ENCODE measurements at regions not wholly inside any gene's neighbourhood (a gene's known extent, or its start where the extent isn't known, plus 50 kb on each side); places are given as distances from the start of the nearest gene placed in this dataset.

GRCh38 chr2:107024269-107024668 lies 138.3 kb upstream of the ST6GAL2 start:
- DNase-seq (ENCODE audit: low read depth, low spot score), result no peak

GRCh38 chr2:107025291-107025857 lies 139.4 kb upstream of the ST6GAL2 start:
- DNase-seq (ENCODE audit: low read depth, low spot score), result no peak

GRCh38 chr2:107025869-107026380 lies 140.0 kb upstream of the ST6GAL2 start:
- DNase-seq (ENCODE audit: low read depth, low spot score), result no peak

- no peak for DNase-seq (ENCODE audit: low read depth, low spot score)
Observed at GRCh38 chr2:107027205-107027604, 141.2 kb upstream of the ST6GAL2 start.

- no peak for DNase-seq (ENCODE audit: low read depth, low spot score)
Observed at GRCh38 chr2:107027810-107028209, 141.8 kb upstream of the ST6GAL2 start.

GRCh38 chr2:107028661-107029060 lies 142.7 kb upstream of the ST6GAL2 start:
- DNase-seq (ENCODE audit: low read depth, low spot score), result no peak

- DNase-seq (ENCODE audit: low read depth, low spot score), result no peak
Observed at GRCh38 chr2:107036293-107036692, 150.3 kb upstream of the ST6GAL2 start.

GRCh38 chr2:107062173-107062572 lies 176.2 kb upstream of the ST6GAL2 start:
- no peak for DNase-seq (ENCODE audit: low read depth, low spot score)

GRCh38 chr2:107062599-107063220 lies 176.7 kb upstream of the ST6GAL2 start:
- DNase-seq (ENCODE audit: low read depth, low spot score), result no peak

GRCh38 chr2:107063228-107063627 lies 177.3 kb upstream of the ST6GAL2 start:
- DNase-seq (ENCODE audit: low read depth, low spot score), result no peak

GRCh38 chr2:107064750-107065149 lies 178.8 kb upstream of the ST6GAL2 start:
- no peak for DNase-seq (ENCODE audit: low read depth, low spot score)

GRCh38 chr2:107068069-107068916 lies 182.3 kb upstream of the ST6GAL2 start:
- DNase-seq (ENCODE audit: low read depth, low spot score), result no peak

- no peak for DNase-seq (ENCODE audit: low read depth, low spot score)
Observed at GRCh38 chr2:107069890-107070289, 183.9 kb upstream of the ST6GAL2 start.

- DNase-seq (ENCODE audit: low read depth, low spot score), result no peak
Observed at GRCh38 chr2:107072150-107072940, 186.4 kb upstream of the ST6GAL2 start.

GRCh38 chr2:107078584-107078983 lies 192.6 kb upstream of the ST6GAL2 start:
- DNase-seq (ENCODE audit: low read depth, low spot score), result no peak

- no peak for DNase-seq (ENCODE audit: low read depth, low spot score)
Observed at GRCh38 chr2:107086497-107086896, 200.5 kb upstream of the ST6GAL2 start.

- no peak for DNase-seq (ENCODE audit: low read depth, low spot score)
Observed at GRCh38 chr2:107088156-107088555, 202.2 kb upstream of the ST6GAL2 start.

- DNase-seq (ENCODE audit: low read depth, low spot score), result no peak
Observed at GRCh38 chr2:107091163-107091864, 205.3 kb upstream of the ST6GAL2 start.

GRCh38 chr2:107093426-107093957 lies 207.5 kb upstream of the ST6GAL2 start:
- no peak for DNase-seq (ENCODE audit: low read depth, low spot score)

- DNase-seq (ENCODE audit: low read depth, low spot score), result no peak
Observed at GRCh38 chr2:107094450-107094986, 208.6 kb upstream of the ST6GAL2 start.

GRCh38 chr2:107102176-107102575 lies 216.2 kb upstream of the ST6GAL2 start:
- no peak for DNase-seq (ENCODE audit: low read depth, low spot score)
